ENCODE measurements at regions not wholly inside any gene's neighbourhood (a gene's known extent, or its start where the extent isn't known, plus 50 kb on each side); places are given as distances from the start of the nearest gene placed in this dataset.
"Not testable (repeated sequence)": the region's sequence is repeated elsewhere in the genome, so short reads cannot be mapped to it uniquely, and the experiment has no call there.

- no peak overlapping the region for H3K27ac ChIP-seq (ENCODE audit: low read depth, low read length, poor library complexity, severe bottlenecking)
- DNase-seq (ENCODE audit: low spot score), result no peak
- peaks cover 33% of the 10 kb centered on the region for H3K27me3 ChIP-seq (replicated peaks; ENCODE audit: insufficient read depth, low read depth, low read length, poor library complexity)
- H3K36me3 ChIP-seq (ENCODE audit: insufficient read depth, low read length, poor library complexity, severe bottlenecking), result no peaks in the 10 kb centered on the region
- no TSS peak for BruUV-seq (replicated peaks)
- no peak overlapping the region for H3K4me3 ChIP-seq (ENCODE audit: low read depth, low read length, poor library complexity, severe bottlenecking)
- POLR2A ChIA-PET (ENCODE audit: low non-redundant PET), result no interaction called here
- no peaks in the 10 kb centered on the region for H3K4me1 ChIP-seq (ENCODE audit: insufficient read depth, low read length, poor library complexity, severe bottlenecking)
- intact Hi-C loops (cut with micrococcal nuclease; ENCODE audit: unreplicated experiment), result no loop called here
- H3K9me3 ChIP-seq (ENCODE audit: low read depth, low read length, poor library complexity, severe bottlenecking), result no peaks in the 10 kb centered on the region
- TF ChIP-seq EZH2 (IDR thresholded peaks at IDR 0.05; ENCODE audit: borderline replicate concordance, low read depth, low read length, poor library complexity, severe bottlenecking), result no peak
- TF ChIP-seq, protein P1, sequence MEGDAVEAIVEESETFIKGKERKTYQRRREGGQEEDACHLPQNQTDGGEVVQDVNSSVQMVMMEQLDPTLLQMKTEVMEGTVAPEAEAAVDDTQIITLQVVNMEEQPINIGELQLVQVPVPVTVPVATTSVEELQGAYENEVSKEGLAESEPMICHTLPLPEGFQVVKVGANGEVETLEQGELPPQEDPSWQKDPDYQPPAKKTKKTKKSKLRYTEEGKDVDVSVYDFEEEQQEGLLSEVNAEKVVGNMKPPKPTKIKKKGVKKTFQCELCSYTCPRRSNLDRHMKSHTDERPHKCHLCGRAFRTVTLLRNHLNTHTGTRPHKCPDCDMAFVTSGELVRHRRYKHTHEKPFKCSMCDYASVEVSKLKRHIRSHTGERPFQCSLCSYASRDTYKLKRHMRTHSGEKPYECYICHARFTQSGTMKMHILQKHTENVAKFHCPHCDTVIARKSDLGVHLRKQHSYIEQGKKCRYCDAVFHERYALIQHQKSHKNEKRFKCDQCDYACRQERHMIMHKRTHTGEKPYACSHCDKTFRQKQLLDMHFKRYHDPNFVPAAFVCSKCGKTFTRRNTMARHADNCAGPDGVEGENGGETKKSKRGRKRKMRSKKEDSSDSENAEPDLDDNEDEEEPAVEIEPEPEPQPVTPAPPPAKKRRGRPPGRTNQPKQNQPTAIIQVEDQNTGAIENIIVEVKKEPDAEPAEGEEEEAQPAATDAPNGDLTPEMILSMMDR (conservative IDR thresholded peaks at IDR 0.05; ENCODE audit: low read depth, low read length), result no peak
- CTCF ChIA-PET, result no interaction called here
Measured at GRCh38 chr4:187501731-187502130, 493.8 kb upstream of the ZFP42 start.

DNA sequence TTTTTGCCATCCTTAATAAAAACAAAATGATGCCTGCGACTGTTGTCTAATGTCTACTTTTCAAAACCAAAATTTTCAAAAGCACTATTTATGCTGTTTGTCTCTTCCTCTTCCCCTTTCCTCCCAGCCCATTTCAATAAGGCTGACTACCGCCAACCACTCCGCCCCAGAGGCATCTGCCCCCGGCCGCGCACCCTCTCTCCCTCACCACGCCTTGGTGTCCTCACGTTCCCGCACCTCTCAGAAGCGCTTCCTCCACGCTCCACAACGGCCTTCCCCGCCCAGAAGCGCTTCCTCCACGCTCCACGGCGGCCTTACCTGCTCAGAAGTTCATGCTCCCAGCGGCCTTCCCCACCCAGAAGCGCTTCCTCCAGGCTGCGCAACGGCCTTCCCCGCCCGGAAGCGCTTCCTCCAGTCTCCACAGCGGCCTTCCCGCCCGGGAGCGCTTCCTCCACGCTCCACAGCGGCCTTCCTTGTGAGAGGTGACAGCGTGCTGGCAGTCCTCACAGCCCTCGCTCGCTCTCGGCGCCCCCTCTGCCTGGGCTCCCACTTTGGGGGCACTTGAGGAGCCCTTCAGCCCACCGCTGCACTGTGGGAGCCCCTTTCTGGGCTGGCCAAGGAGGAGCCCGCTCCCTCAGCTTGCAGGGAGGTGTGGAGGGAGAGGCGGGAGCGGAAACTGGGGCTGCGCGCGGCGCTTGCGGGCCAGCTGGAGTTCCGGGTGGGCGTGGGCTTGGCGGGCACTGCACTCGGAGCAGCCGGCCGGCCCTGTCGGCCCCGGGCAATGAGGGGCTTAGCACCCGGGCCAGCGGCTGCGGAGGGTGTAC is 490.4 kb upstream of the ZFP42 start:
- H3K36me3 ChIP-seq (ENCODE audit: insufficient read depth, low read length, poor library complexity, severe bottlenecking), result no peaks in the 10 kb centered on the region
- H3K4me1 ChIP-seq (ENCODE audit: insufficient read depth, low read length, poor library complexity, severe bottlenecking), result no peaks in the 10 kb centered on the region
- intact Hi-C loops (cut with micrococcal nuclease; ENCODE audit: unreplicated experiment), result no loop called here
- H3K4me3 ChIP-seq (ENCODE audit: low read depth, low read length, poor library complexity, severe bottlenecking), result no peak overlapping the region
- H3K9me3 ChIP-seq (ENCODE audit: low read depth, low read length, poor library complexity, severe bottlenecking), result no peaks in the 10 kb centered on the region
- TF ChIP-seq EZH2 (IDR thresholded peaks at IDR 0.05; ENCODE audit: borderline replicate concordance, low read depth, low read length, poor library complexity, severe bottlenecking), result no peak
- TF ChIP-seq, protein P1 (conservative IDR thresholded peaks at IDR 0.05; ENCODE audit: low read depth, low read length), result no peak
- ChIA-PET CTCF (no interaction called here), POLR2A (ENCODE audit: low non-redundant PET) (no interaction called here)
- peaks cover 31% of the 10 kb centered on the region for H3K27me3 ChIP-seq (replicated peaks; ENCODE audit: insufficient read depth, low read depth, low read length, poor library complexity)
- no peak for DNase-seq (ENCODE audit: low spot score)
- no peak overlapping the region for H3K27ac ChIP-seq (ENCODE audit: low read depth, low read length, poor library complexity, severe bottlenecking)
- BruUV-seq (replicated peaks), result no TSS peak

DNA sequence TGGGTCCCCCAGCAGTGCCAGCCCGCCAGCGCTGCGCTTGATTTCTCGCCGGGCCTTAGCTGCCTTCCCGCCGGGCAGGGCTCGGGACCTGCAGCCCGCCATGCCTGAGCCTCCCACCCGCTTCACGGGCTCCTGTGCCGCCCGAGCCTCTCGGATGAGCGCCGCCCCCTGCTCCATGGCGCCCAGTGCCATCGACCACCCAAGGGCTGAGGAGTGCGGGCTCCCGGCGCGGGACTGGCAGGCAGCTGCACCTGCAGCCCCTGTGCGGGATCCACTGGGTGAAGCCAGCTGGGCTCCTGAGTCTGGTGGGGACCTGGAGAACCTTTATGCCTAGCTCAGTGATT is 489.8 kb upstream of the ZFP42 start:
- POLR2A ChIA-PET (ENCODE audit: low non-redundant PET); H3K27ac ChIP-seq (ENCODE audit: low read depth, low read length, poor library complexity, severe bottlenecking); DNase-seq (ENCODE audit: low spot score); intact Hi-C loops (cut with micrococcal nuclease; ENCODE audit: unreplicated experiment); H3K4me3 ChIP-seq (ENCODE audit: low read depth, low read length, poor library complexity, severe bottlenecking); H3K36me3 ChIP-seq (ENCODE audit: insufficient read depth, low read length, poor library complexity, severe bottlenecking); CTCF ChIA-PET; H3K9me3 ChIP-seq (ENCODE audit: low read depth, low read length, poor library complexity, severe bottlenecking); H3K4me1 ChIP-seq (ENCODE audit: insufficient read depth, low read length, poor library complexity, severe bottlenecking); BruUV-seq (replicated peaks): not testable (repeated sequence)
- peaks cover 34% of the 10 kb centered on the region for H3K27me3 ChIP-seq (replicated peaks; ENCODE audit: insufficient read depth, low read depth, low read length, poor library complexity)

- H3K4me1 ChIP-seq (ENCODE audit: insufficient read depth, low read length, poor library complexity, severe bottlenecking), result no peaks in the 10 kb centered on the region
Measured at GRCh38 chr4:187516224-187516623, 479.3 kb upstream of the ZFP42 start.

More at GRCh38 chr4:187516224-187516623, 479.3 kb upstream of the ZFP42 start:
- CTCF ChIA-PET, result no interaction called here
- TF ChIP-seq EZH2 (IDR thresholded peaks at IDR 0.05; ENCODE audit: borderline replicate concordance, low read depth, low read length, poor library complexity, severe bottlenecking), result no peak
- TF ChIP-seq, protein P1 (conservative IDR thresholded peaks at IDR 0.05; ENCODE audit: low read depth, low read length), result no peak
- Histone ChIP-seq H3K9me3 (ENCODE audit: low read depth, low read length, poor library complexity, severe bottlenecking) (no peaks in the 10 kb centered on the region), H3K27me3 (replicated peaks; ENCODE audit: insufficient read depth, low read depth, low read length, poor library complexity) (peaks cover 21% of the 10 kb centered on the region), H3K36me3 (ENCODE audit: insufficient read depth, low read length, poor library complexity, severe bottlenecking) (no peaks in the 10 kb centered on the region), H3K27ac (ENCODE audit: low read depth, low read length, poor library complexity, severe bottlenecking) (no peak overlapping the region), H3K4me3 (ENCODE audit: low read depth, low read length, poor library complexity, severe bottlenecking) (no peak overlapping the region)
- no peak for DNase-seq (ENCODE audit: low spot score)
- POLR2A ChIA-PET (ENCODE audit: low non-redundant PET), result no interaction called here
- no TSS peak for BruUV-seq (replicated peaks)
- intact Hi-C loops (cut with micrococcal nuclease; ENCODE audit: unreplicated experiment), result no loop called here

All from A673 (cell line).